ENCODE measurements at regions not wholly inside any gene's neighbourhood (a gene's known extent, or its start where the extent isn't known, plus 50 kb on each side); places are given as distances from the start of the nearest gene placed in this dataset.

DNA sequence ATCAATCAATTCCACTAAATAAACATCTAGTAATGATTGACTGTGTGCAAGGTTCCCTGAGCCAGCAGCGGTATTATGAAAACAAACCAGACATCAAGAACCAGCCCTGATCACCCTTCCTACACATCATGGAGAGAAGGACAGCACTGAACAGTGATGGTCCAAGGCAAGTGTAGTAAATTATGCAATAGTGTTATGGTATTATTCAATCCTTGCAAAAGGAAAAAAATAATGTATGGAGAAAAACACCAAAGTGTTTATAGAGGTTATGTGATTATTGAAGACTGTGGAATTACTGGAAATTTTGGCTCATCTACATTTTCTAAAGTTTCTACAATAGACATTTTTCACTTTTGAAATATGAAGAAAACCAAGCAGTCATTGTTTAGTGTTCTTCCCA is 105.3 kb downstream of the RCN1 start:
- TF ChIP-seq, protein P1, sequence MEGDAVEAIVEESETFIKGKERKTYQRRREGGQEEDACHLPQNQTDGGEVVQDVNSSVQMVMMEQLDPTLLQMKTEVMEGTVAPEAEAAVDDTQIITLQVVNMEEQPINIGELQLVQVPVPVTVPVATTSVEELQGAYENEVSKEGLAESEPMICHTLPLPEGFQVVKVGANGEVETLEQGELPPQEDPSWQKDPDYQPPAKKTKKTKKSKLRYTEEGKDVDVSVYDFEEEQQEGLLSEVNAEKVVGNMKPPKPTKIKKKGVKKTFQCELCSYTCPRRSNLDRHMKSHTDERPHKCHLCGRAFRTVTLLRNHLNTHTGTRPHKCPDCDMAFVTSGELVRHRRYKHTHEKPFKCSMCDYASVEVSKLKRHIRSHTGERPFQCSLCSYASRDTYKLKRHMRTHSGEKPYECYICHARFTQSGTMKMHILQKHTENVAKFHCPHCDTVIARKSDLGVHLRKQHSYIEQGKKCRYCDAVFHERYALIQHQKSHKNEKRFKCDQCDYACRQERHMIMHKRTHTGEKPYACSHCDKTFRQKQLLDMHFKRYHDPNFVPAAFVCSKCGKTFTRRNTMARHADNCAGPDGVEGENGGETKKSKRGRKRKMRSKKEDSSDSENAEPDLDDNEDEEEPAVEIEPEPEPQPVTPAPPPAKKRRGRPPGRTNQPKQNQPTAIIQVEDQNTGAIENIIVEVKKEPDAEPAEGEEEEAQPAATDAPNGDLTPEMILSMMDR (optimal IDR thresholded peaks at IDR 0.05 in 1 of 3, IDR thresholded peaks at IDR 0.05 in 1 of 3, conservative IDR thresholded peaks at IDR 0.05 in 1 of 3; ENCODE audit: extremely low read depth in 1 of 3, insufficient read depth in 2 of 3, low read length in 3 of 3): no peak
- no peak for TF ChIP-seq EZH2 (IDR thresholded peaks at IDR 0.05; ENCODE audit: low read length)
